OCI-LY3 (cell line): ENCODE measurements at regions not wholly inside any gene's neighbourhood (a gene's known extent, or its start where the extent isn't known, plus 50 kb on each side); places are given as distances from the start of the nearest gene placed in this dataset.
"Not testable (repeated sequence)": the region's sequence is repeated elsewhere in the genome, so short reads cannot be mapped to it uniquely, and the experiment has no call there.

ENCODE experiments used
- H2AFZ ChIP-seq: fragments of 200-600, 300-600 bp; shearing (Covaris generic); 2 replicates; pipeline ENCODE4 v1.6.0; 2014; ENCODE audit warnings: antibody characterized with exemption, low read depth, low read length
- H3K27ac ChIP-seq: fragments of 200-600, 300-600 bp; sonication (generic); 2 replicates; pipeline ENCODE4 v1.5.1; 2014; ENCODE audit warnings: mild to moderate bottlenecking, low read length, moderate library complexity, mixed read lengths
- H3K27me3 ChIP-seq: fragments of 200-600, 300-600 bp; sonication (generic); 2 replicates; pipeline ENCODE4 v1.6.1; 2014; ENCODE audit warnings: low read depth, low read length, mixed read lengths
- H3K36me3 ChIP-seq: fragments of 200-600, 300-600 bp; sonication (generic); replicated peaks from 2 replicates; pipeline ENCODE3; 2014; ENCODE audit warnings: low read depth, low read length, mixed read lengths
- H3K4me1 ChIP-seq: fragments of 300-600, 200-600 bp; sonication (generic); 2 replicates; pipeline ENCODE4 v1.6.1; 2014; ENCODE audit warnings: low read length, mixed read lengths
- H3K4me2 ChIP-seq: fragments of 200-600, 300-600 bp; sonication (generic); 2 replicates; pipeline ENCODE4 v1.6.1; 2014; ENCODE audit warnings: low read length, mixed read lengths
- H3K4me3 ChIP-seq: fragments of 300-600, 200-600 bp; sonication (generic); 2 replicates; pipeline ENCODE4 v1.5.1; 2014; ENCODE audit warnings: antibody characterized with exemption, mild to moderate bottlenecking, low read length, moderate library complexity
- H3K79me2 ChIP-seq: fragments of 300-600, 200-600 bp; shearing (Covaris generic); 2 replicates; pipeline ENCODE4 v1.6.1; 2014; ENCODE audit warnings: mild to moderate bottlenecking, low read length, mixed read lengths
- H3K9ac ChIP-seq: fragments of 300-600, 200-600 bp; shearing (Covaris generic); 2 replicates; pipeline ENCODE4 v1.6.0; 2014; ENCODE audit warnings: mild to moderate bottlenecking, low read length, moderate library complexity
- H3K9me3 ChIP-seq: fragments of 200-600, 300-600 bp; shearing (Covaris generic); 2 replicates; pipeline ENCODE4 v1.6.1; 2014; ENCODE audit warnings: low read length, mixed read lengths; ENCODE audit not compliant: insufficient read depth
- H4K20me1 ChIP-seq: fragments of 200-600, 300-600 bp; sonication (generic); 2 replicates; pipeline ENCODE4 v1.6.1; 2016; ENCODE audit warnings: low read length, mixed read lengths; ENCODE audit not compliant: insufficient read depth
- EZH2phosphoT487 ChIP-seq: fragments of 200-600 bp; shearing (Covaris generic); IDR thresholded peaks from 2 replicates; pipeline ENCODE4 v1.6.1; 2018; ENCODE audit warnings: antibody characterized with exemption, mixed run types, low read depth
- TF ChIP-seq, protein P1 (sequence below): fragments of 200-600, 300-600 bp; sonication (generic); IDR thresholded peaks from 2 replicates; pipeline ENCODE4 v1.5.1; 2014; ENCODE audit warnings: antibody characterized with exemption, low read length, low read depth

GRCh38 chr3:73827725-73828211 lies 203.0 kb upstream of the PDZRN3 start:
- H3K9me3 ChIP-seq, result 0 out of 2 replicates have a peak, but pooled peaks cover 1% of the 10 kb centered on the region
- no peak overlapping the region for H3K9ac ChIP-seq
- H3K4me3 ChIP-seq, result no peak overlapping the region
- H3K4me1 ChIP-seq, result no peaks in the 10 kb centered on the region
- no peaks in the 10 kb centered on the region for H3K79me2 ChIP-seq
- no peak overlapping the region for H2AFZ ChIP-seq
- no peaks in the 10 kb centered on the region for H3K36me3 ChIP-seq
- H3K4me2 ChIP-seq, result no peak overlapping the region
- no peak overlapping the region for H3K27ac ChIP-seq
- H3K27me3 ChIP-seq, result no peaks in the 10 kb centered on the region
- TF ChIP-seq EZH2phosphoT487, result no peak
- TF ChIP-seq, protein P1, sequence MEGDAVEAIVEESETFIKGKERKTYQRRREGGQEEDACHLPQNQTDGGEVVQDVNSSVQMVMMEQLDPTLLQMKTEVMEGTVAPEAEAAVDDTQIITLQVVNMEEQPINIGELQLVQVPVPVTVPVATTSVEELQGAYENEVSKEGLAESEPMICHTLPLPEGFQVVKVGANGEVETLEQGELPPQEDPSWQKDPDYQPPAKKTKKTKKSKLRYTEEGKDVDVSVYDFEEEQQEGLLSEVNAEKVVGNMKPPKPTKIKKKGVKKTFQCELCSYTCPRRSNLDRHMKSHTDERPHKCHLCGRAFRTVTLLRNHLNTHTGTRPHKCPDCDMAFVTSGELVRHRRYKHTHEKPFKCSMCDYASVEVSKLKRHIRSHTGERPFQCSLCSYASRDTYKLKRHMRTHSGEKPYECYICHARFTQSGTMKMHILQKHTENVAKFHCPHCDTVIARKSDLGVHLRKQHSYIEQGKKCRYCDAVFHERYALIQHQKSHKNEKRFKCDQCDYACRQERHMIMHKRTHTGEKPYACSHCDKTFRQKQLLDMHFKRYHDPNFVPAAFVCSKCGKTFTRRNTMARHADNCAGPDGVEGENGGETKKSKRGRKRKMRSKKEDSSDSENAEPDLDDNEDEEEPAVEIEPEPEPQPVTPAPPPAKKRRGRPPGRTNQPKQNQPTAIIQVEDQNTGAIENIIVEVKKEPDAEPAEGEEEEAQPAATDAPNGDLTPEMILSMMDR, result no peak
- H4K20me1 ChIP-seq, result no peaks in the 10 kb centered on the region

DNA sequence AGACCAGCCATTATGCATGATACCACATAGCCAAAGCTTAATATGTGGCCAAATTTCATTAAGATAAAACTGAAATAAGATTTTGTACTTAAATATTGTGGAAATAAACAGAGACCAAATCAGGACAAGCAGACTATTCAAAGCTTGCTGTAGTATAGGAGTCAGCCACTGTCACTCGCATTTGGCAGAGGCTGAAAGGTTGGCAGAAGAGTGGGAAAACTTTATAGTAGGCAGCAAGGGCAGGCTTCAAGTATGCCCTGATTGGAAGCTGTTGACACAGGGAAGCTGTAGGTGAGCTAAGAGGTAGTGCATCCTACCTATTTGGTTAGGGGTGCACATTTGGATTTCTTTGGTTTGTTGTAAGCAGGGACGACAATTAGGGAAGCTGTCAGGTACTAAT lies 202.5 kb upstream of the PDZRN3 start:
- Histone ChIP-seq H3K4me1 (no peaks in the 10 kb centered on the region), H3K79me2 (no peaks in the 10 kb centered on the region), H3K27ac (no peak overlapping the region), H3K27me3 (no peaks in the 10 kb centered on the region), H3K4me2 (no peak overlapping the region), H3K9ac (no peak overlapping the region), H3K9me3 (0 out of 2 replicates have a peak, but pooled peaks cover 3% of the 10 kb centered on the region), H2AFZ (no peak overlapping the region), H4K20me1 (no peaks in the 10 kb centered on the region), H3K4me3 (no peak overlapping the region), H3K36me3 (no peaks in the 10 kb centered on the region)
- no peak for TF ChIP-seq EZH2phosphoT487
- TF ChIP-seq, protein P1, result no peak

GRCh38 chr3:73820896-73821295 lies 196.2 kb upstream of the PDZRN3 start:
- not testable (repeated sequence) for H3K4me3 ChIP-seq, H3K36me3 ChIP-seq, H3K9ac ChIP-seq, H3K27ac ChIP-seq, H3K9me3 ChIP-seq, H3K27me3 ChIP-seq, H2AFZ ChIP-seq, H3K79me2 ChIP-seq, H3K4me2 ChIP-seq, H4K20me1 ChIP-seq, H3K4me1 ChIP-seq

DNA sequence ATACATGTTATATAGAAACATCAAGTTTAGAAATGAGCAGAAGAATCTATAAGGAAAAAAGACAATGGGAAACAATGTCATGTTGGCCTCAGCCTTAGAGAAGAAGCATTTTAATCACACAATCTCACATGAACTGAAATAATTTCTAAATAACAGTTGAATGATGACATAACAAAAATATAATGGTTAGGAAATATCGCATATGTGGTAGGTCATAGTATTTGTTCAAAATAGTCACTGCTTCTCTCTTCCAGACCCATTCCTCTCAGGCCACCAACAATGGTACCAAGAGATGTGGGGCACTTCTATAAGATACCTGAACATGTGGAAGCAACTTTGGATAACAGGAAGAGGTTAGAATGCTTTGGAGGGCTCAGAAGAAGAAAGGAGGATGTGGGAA lies 195.7 kb upstream of the PDZRN3 start:
- H4K20me1 ChIP-seq, result no peaks in the 10 kb centered on the region
- no peak overlapping the region for H3K9ac ChIP-seq
- H3K9me3 ChIP-seq, result 0 out of 2 replicates have a peak, but pooled peaks cover 3% of the 10 kb centered on the region
- H3K4me2 ChIP-seq, result no peak overlapping the region
- TF ChIP-seq, protein P1, result no peak
- TF ChIP-seq EZH2phosphoT487, result no peak
- no peak overlapping the region for H2AFZ ChIP-seq
- H3K4me3 ChIP-seq, result no peak overlapping the region
- H3K4me1 ChIP-seq, result no peaks in the 10 kb centered on the region
- H3K27ac ChIP-seq, result no peak overlapping the region
- H3K79me2 ChIP-seq, result no peaks in the 10 kb centered on the region
- H3K36me3 ChIP-seq, result no peaks in the 10 kb centered on the region
- H3K27me3 ChIP-seq, result no peaks in the 10 kb centered on the region

- H3K4me1 ChIP-seq, result no peaks in the 10 kb centered on the region
- no peaks in the 10 kb centered on the region for H4K20me1 ChIP-seq
- H3K27ac ChIP-seq, result no peak overlapping the region
- H3K9ac ChIP-seq, result no peak overlapping the region
- no peaks in the 10 kb centered on the region for H3K79me2 ChIP-seq
- no peaks in the 10 kb centered on the region for H3K27me3 ChIP-seq
- TF ChIP-seq, protein P1, result no peak
- no peak for TF ChIP-seq EZH2phosphoT487
- no peak overlapping the region for H3K4me2 ChIP-seq
- H3K4me3 ChIP-seq, result no peak overlapping the region
- no peak overlapping the region for H2AFZ ChIP-seq
- H3K36me3 ChIP-seq, result no peaks in the 10 kb centered on the region
- H3K9me3 ChIP-seq, result no peaks in the 10 kb centered on the region
Measured at GRCh38 chr3:73815966-73816365, 191.2 kb upstream of the PDZRN3 start.
